ENCODE measurements at regions not wholly inside any gene's neighbourhood (a gene's known extent, or its start where the extent isn't known, plus 50 kb on each side); places are given as distances from the start of the nearest gene placed in this dataset.
"Not testable (repeated sequence)": the region's sequence is repeated elsewhere in the genome, so short reads cannot be mapped to it uniquely, and the experiment has no call there.

GRCh38 chr2:12448846-12449505 lies 267.8 kb upstream of the TRIB2 start:
- Histone ChIP-seq H3K4me3 (no peak overlapping the region), H3K27ac (no peak overlapping the region), H3K27me3 (no peaks in the 10 kb centered on the region), H3K9me3 (replicated peaks) (no peaks in the 10 kb centered on the region), H3K4me1 (peaks cover 3% of the 10 kb centered on the region; the same call in 1 of the 2 replicates), H3K36me3 (no peaks in the 10 kb centered on the region)
- DNase-seq: no peak

- Histone ChIP-seq H3K27me3 (no peaks in the 10 kb centered on the region), H3K4me3 (peak overlapping the region; percentile 1; the same call in 1 of the 2 replicates), H3K27ac (no peak overlapping the region), H3K36me3 (no peaks in the 10 kb centered on the region), H3K4me1 (peaks cover 3% of the 10 kb centered on the region; the same call in 1 of the 2 replicates), H3K9me3 (replicated peaks) (no peaks in the 10 kb centered on the region)
- DNase-seq: no peak
These were observed 265.0 kb upstream of the TRIB2 start for GRCh38 chr2:12451726-12452125.

- peak overlapping the region; percentile 1; the same call in 1 of the 2 replicates for H3K4me3 ChIP-seq
- no peaks in the 10 kb centered on the region for H3K9me3 ChIP-seq (replicated peaks)
- no peaks in the 10 kb centered on the region for H3K27me3 ChIP-seq
- peaks cover 3% of the 10 kb centered on the region; the same call in 1 of the 2 replicates for H3K4me1 ChIP-seq
- no peaks in the 10 kb centered on the region for H3K36me3 ChIP-seq
- no peak overlapping the region for H3K27ac ChIP-seq
- peak in 1 of 2 experiments; percentile 51 for DNase-seq
These were observed 264.6 kb upstream of the TRIB2 start for GRCh38 chr2:12452185-12452584.

DNA sequence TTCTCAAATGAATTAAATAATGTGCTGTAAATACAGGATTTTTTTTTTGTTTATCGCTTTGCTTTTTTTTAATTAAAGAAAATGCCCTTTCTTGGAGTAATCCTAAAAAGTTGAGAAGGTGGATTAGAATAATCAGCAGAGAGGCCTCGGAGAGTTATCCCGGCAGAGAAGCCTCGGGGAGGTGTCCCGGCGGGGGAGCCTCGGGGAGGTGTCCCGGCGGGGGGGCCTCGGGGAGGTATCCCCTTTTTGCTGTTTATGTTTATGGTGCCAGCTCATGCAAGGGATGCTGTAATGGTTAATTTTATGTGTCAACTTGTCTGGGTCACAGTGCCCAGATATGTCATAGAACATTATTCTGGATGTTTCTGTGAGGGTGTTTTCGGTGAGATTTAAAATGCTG lies 263.0 kb upstream of the TRIB2 start:
- Histone ChIP-seq H3K27ac (no peak overlapping the region), H3K4me3 (no peak overlapping the region), H3K27me3 (no peaks in the 10 kb centered on the region), H3K9me3 (replicated peaks) (no peaks in the 10 kb centered on the region), H3K4me1 (peaks cover 3% of the 10 kb centered on the region; the same call in 1 of the 2 replicates), H3K36me3 (no peaks in the 10 kb centered on the region)
- DNase-seq: no peak

DNA sequence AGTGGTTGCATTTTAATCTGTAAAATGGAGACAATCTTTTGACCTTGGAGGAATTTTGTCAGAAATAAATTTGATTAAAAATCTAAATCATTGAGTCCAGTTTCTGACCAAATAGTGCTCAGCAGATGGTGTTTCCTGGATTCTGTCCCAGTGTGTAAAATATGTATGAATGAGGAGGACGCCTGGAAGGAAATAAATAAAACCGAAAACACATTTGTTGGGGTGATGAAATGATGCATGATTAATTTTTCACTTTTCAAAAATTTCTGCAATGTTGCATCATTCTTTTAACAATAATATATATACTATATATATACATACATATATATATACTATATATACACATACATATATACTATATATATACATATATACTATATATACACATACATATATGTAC lies 261.1 kb upstream of the TRIB2 start:
- no peak overlapping the region for H3K4me3 ChIP-seq
- H3K27me3 ChIP-seq: no peaks in the 10 kb centered on the region
- H3K27ac ChIP-seq: no peak overlapping the region
- no peaks in the 10 kb centered on the region for H3K36me3 ChIP-seq
- no peaks in the 10 kb centered on the region for H3K9me3 ChIP-seq (replicated peaks)
- peaks cover 3% of the 10 kb centered on the region; the same call in 1 of the 2 replicates for H3K4me1 ChIP-seq
- no peak for DNase-seq

DNA sequence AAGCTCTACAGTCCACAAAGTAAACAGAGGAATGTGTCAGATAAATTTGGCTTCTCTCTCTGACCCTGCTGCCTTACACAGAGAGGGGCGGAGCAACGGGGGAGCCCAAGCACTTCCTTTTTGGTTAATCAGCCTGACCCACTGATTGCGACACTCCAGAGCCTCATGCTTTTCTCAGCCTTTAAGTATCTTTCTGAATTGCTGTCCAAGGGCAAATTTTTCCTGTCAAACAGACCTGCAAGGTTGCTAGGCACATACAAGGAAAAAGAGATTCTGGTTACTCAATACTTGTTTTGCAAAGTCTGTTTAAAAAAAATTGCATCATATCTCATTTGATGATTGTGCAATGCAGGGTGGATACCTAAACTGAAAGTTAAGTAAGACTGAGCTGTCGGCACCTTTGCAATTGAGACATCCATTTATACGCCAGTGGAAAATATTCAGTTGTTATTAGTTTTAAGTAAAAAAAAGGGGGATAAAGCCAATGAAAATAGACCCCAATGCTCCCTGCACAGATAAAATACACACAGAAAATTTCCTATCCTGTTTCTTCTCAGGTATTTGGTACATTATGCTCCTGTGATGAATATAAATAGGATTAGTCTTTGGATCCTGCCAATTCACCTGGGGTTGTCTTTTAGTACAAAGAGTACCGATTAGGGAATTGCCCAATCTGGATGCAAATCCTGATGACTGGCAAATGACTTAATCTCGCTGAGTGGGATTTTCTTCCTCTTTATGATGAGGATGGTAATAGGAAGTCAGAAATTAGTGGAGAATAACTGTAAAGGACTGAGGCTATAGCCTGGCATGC lies 260.2 kb upstream of the TRIB2 start:
- Histone ChIP-seq H3K4me3 (no peak overlapping the region), H3K27me3 (no peaks in the 10 kb centered on the region), H3K27ac (no peak overlapping the region), H3K4me1 (peaks cover 3% of the 10 kb centered on the region; the same call in 1 of the 2 replicates), H3K36me3 (no peaks in the 10 kb centered on the region), H3K9me3 (replicated peaks) (no peaks in the 10 kb centered on the region)
- peak; percentile 29 to 42 for DNase-seq

DNA sequence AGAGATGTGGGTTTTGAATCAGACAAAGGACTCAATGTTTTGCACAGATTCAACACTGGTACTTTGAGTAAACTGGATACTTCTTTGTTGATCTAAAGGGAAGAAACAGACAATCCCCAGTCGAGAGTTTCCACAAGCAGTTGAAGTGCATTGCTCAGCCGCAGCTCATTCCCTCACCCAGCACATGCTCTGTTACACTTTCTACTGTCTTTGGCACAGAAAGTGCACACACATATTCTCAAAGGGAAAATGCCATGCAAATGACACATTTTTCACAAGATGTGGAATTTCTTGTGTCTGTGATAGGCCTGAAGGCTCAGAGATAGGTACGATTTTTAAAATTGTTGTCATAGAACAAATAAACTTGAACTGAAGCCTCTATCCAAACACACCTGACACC lies 258.9 kb upstream of the TRIB2 start:
- Histone ChIP-seq H3K36me3 (no peaks in the 10 kb centered on the region), H3K9me3 (replicated peaks) (no peaks in the 10 kb centered on the region), H3K4me3 (no peak overlapping the region), H3K4me1 (no peaks in the 10 kb centered on the region), H3K27ac (no peak overlapping the region), H3K27me3 (no peaks in the 10 kb centered on the region)
- no peak for DNase-seq

- no peak overlapping the region for H3K4me3 ChIP-seq
- no peaks in the 10 kb centered on the region for H3K4me1 ChIP-seq
- H3K9me3 ChIP-seq (replicated peaks): no peaks in the 10 kb centered on the region
- H3K27ac ChIP-seq: no peak overlapping the region
- H3K36me3 ChIP-seq: no peaks in the 10 kb centered on the region
- no peak for DNase-seq
- no peaks in the 10 kb centered on the region for H3K27me3 ChIP-seq
These were observed 253.5 kb upstream of the TRIB2 start for GRCh38 chr2:12463189-12463588.

GRCh38 chr2:12465631-12466135 lies 251.1 kb upstream of the TRIB2 start:
- Histone ChIP-seq H3K4me3 (no peak overlapping the region), H3K9me3 (replicated peaks) (no peaks in the 10 kb centered on the region), H3K36me3 (no peaks in the 10 kb centered on the region), H3K27ac (no peak overlapping the region), H3K27me3 (no peaks in the 10 kb centered on the region), H3K4me1 (no peaks in the 10 kb centered on the region)
- no peak for DNase-seq

GRCh38 chr2:12467303-12467702 lies 249.4 kb upstream of the TRIB2 start:
- no peaks in the 10 kb centered on the region for H3K4me1 ChIP-seq
- H3K27me3 ChIP-seq: no peaks in the 10 kb centered on the region
- no peaks in the 10 kb centered on the region for H3K36me3 ChIP-seq
- H3K27ac ChIP-seq: no peak overlapping the region
- no peak overlapping the region for H3K4me3 ChIP-seq
- 0 out of 2 replicates have a peak, but pooled peaks cover under 1% of the 10 kb centered on the region for H3K9me3 ChIP-seq (replicated peaks)
- no peak for DNase-seq

GRCh38 chr2:12469141-12469561 lies 247.6 kb upstream of the TRIB2 start:
- Histone ChIP-seq H3K9me3 (replicated peaks) (0 out of 2 replicates have a peak, but pooled peaks cover 2% of the 10 kb centered on the region), H3K4me3 (no peak overlapping the region), H3K27ac (no peak overlapping the region), H3K36me3 (no peaks in the 10 kb centered on the region), H3K27me3 (no peaks in the 10 kb centered on the region), H3K4me1 (no peaks in the 10 kb centered on the region)
- DNase-seq: no peak

DNA sequence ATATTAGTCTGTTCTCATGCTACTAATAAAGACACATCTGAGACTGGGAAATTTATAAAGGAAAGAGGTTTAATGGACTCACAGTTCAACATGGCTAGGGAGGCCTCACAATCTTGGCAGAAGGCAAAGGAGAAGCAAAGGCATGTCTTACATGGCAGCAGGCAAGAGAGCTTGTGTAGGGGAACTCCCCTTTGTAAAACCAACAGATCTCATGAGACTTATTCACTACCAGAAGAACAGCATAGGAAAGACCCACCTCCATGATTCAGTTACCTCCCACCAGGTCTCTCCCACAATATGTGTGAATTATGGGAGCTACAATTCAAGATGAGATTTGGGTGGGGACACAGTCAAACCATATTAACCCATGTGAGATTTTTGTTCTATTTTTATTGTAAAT lies 244.5 kb upstream of the TRIB2 start:
- H3K27me3 ChIP-seq; H3K9me3 ChIP-seq (replicated peaks); H3K36me3 ChIP-seq; H3K4me1 ChIP-seq; H3K4me3 ChIP-seq; DNase-seq; H3K27ac ChIP-seq: not testable (repeated sequence)

DNA sequence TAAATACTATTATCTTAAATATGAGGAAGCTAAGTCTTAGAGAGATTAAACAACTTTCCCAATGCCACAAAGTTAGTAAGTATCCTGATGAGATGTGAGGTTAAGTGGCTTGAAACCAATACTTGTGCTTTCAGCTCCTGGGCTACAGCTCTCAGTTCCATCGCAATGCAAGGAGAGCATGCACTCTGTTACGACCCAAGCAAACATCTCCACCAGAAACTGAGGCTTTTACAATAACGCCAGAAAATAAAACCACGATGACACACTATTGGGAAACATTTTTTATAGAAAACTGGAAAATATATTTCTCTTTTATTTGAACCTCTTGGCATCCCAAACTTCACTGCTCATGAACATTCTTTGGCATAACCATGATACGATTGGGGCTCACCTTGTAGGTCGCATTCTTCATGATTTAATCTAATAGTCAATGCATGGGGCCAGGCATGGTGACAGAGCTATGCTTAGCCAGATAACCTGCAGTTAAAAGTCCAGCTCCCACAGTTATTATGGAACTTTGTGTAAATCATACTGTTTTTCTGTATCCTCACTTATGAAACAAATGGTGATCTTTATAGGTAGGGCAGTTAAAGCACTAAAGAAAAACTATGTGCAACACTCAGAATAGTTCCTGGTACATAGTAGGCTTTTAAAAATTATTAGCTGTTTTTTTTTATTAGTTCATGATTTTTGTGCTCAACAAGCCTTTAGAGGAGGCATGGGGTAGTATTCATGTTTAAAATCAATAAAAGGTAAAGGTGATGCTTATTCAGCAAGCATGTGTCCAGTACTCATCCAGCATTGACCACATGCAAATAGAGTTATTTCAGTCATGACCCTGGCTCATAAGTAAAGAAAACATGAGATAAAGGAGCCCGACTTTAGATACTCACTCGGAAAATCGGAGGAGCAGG lies 238.3 kb upstream of the TRIB2 start:
- no peak for DNase-seq
- H3K27me3 ChIP-seq: no peaks in the 10 kb centered on the region
- no peak overlapping the region for H3K27ac ChIP-seq
- no peak overlapping the region for H3K4me3 ChIP-seq
- no peaks in the 10 kb centered on the region for H3K9me3 ChIP-seq (replicated peaks)
- no peaks in the 10 kb centered on the region for H3K36me3 ChIP-seq
- H3K4me1 ChIP-seq: no peaks in the 10 kb centered on the region

DNA sequence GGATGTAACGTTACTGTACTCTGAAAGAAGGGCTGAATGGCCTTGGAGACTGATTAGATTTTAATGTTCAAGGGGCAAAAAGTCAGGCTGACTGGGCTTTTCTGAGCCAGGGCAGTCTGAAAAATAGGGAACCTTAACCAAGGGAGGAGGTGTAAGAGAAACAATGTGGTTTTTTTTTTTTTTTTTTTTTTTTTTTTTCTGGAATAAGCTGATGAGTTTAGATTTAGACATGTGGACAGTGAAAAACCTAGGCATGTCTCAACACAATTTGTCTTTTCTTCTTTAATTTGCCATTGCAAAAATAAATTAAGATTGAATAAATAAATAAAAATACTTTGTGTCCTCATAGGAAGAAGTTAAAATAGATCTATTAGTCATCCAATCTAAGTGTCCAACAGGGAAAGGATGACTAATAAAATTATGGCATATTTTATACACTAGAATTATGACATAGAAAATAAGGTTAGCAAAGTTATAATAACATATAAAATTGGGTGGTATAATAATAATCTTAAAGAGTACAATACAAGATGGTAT lies 237.6 kb upstream of the TRIB2 start:
- H3K27me3 ChIP-seq: no peaks in the 10 kb centered on the region
- no peaks in the 10 kb centered on the region for H3K9me3 ChIP-seq (replicated peaks)
- H3K36me3 ChIP-seq: no peaks in the 10 kb centered on the region
- H3K27ac ChIP-seq: no peak overlapping the region
- no peak overlapping the region for H3K4me3 ChIP-seq
- no peaks in the 10 kb centered on the region for H3K4me1 ChIP-seq
- DNase-seq: no peak

Data from SJCRH30 (cell line).